Pancreas (tissue), 10 donors: ENCODE measurements at regions not wholly inside any gene's neighbourhood (a gene's known extent, or its start where the extent isn't known, plus 50 kb on each side); places are given as distances from the start of the nearest gene placed in this dataset.

ENCODE experiments used
- ATAC-seq, 4 donors: fragments of 200-7000 bp; cut with Tn5 transposase; one replicate each; pipeline versions ENCODE4 v1.8.0 to v1.9.1; 2020; ENCODE audit warnings: mild to moderate bottlenecking in 4 of 4, moderate library complexity in 4 of 4
- DNase-seq, 6 donors: peaks; one replicate each; pipeline ENCODE4 v3.0.0-alpha.2; 2020
- FAIRE-seq: peaks from 2 replicates; lab custom pipeline; 2012; peaks lifted over from hg19 to GRCh38; lab: Jason Lieb, UNC
- H3K27ac ChIP-seq, 4 donors: fragments of 200-600 bp; sonication (generic); 1 replicate in 3 of 4; 2 replicates in 1 of 4; pipeline versions ENCODE4 v1.5.0 to v1.8.0; 2020
- H3K27me3 ChIP-seq, 4 donors: fragments of 200-600 bp; one replicate each; pipeline ENCODE4 v1.8.0; 2021
- H3K36me3 ChIP-seq, 3 donors: fragments of 200-600 bp; sonication (generic) in 1 of 3; one replicate each; pipeline versions ENCODE4 v1.5.0 to v1.8.0; 2020 to 2021
- H3K4me1 ChIP-seq, 3 donors: fragments of 200-600 bp; one replicate each; pipeline ENCODE4 v1.8.0; 2021
- H3K4me3 ChIP-seq, 4 donors: fragments of 200-600 bp; sonication (generic) in 2 of 4; one replicate each; pipeline versions ENCODE4 v1.5.0 to v1.8.0; 2020 to 2021
- H3K9me3 ChIP-seq, 4 donors: fragments of 200-600 bp; one replicate each; pipeline ENCODE4 v1.8.0; 2021
- WGBS, 2 donors: extraction: QIAGEN DNeasy Blood & Tissue Kit; methylation state at CpG; one replicate each; pipeline ENCODE4 v1.1.7; 2013; 5-methylcytosine and 5-hydroxymethylcytosine counted together
- intact Hi-C, 3 donors: fragments of 100-400 bp; cut with DNase I; formaldehyde crosslinking; loops; one replicate each; pipeline versions ENCODE4 v1.11.1 to v1.14.2; 2022
- TF ChIP-seq, protein P1 (sequence below), 4 donors: fragments of 200-600 bp; sonication (generic) in 3 of 4; IDR thresholded peaks; one replicate each; pipeline versions ENCODE4 v1.5.0 to v1.8.0; 2021; ENCODE audit warnings: antibody characterized with exemption in 4 of 4
- donor health status: healthy with polysubstance abuse.
- donor health status: DM: no; HTN: no; CAD: no; lungs with moderate emphysema.
- donor health status: DM: no; HTN: no; CAD: no.
- donor health status: control.
- donor health status: control.
- donor health status: Bipolar disorder and iron deficiency.
- donor health status: DM: yes; HTN: yes; CAD: no.
- donor health status: DM: no; HTN: no; CAD: no.
- donor health status: DM: no; HTN: no; CAD: no.
- donor health status: DM: yes; HTN: yes; CAD: no.

DNA sequence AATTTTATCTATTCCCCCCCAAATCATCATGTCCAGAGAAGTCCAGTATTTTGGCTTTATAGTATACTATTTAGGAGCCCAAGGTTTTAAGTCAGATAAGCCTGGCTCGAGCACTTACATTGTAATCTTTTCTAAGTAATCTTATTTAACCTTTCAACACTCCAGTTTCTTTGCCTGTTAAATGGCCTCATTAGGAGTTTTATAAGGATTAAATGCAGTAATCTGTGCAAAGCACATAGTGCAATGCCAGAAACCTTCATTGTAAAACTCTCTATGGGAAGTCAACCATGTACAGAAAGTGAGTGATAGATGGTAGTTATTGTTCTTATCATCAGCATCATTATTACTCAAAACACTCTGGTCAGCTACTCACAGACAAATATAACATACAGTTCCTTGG, 1330.4 kb downstream of the SLC16A7 start:
- Histone ChIP-seq H3K27ac (no peak overlapping the region), H3K4me1 (no peaks in the 10 kb centered on the region), H3K4me3 (no peak overlapping the region), H3K9me3 (no peaks in the 10 kb centered on the region), H3K36me3 (no peaks in the 10 kb centered on the region), H3K27me3 (no peaks in the 10 kb centered on the region)
- ATAC-seq (no peak), DNase-seq (no peak), FAIRE-seq (no peak)
- TF ChIP-seq, protein P1, sequence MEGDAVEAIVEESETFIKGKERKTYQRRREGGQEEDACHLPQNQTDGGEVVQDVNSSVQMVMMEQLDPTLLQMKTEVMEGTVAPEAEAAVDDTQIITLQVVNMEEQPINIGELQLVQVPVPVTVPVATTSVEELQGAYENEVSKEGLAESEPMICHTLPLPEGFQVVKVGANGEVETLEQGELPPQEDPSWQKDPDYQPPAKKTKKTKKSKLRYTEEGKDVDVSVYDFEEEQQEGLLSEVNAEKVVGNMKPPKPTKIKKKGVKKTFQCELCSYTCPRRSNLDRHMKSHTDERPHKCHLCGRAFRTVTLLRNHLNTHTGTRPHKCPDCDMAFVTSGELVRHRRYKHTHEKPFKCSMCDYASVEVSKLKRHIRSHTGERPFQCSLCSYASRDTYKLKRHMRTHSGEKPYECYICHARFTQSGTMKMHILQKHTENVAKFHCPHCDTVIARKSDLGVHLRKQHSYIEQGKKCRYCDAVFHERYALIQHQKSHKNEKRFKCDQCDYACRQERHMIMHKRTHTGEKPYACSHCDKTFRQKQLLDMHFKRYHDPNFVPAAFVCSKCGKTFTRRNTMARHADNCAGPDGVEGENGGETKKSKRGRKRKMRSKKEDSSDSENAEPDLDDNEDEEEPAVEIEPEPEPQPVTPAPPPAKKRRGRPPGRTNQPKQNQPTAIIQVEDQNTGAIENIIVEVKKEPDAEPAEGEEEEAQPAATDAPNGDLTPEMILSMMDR (IDR thresholded peaks at IDR 0.05), result no peak
- WGBS, 2 donors, result 22 to 29% methylated on average over 1 of the region's 1 CpG
- intact Hi-C loops, result no loop called here

DNA sequence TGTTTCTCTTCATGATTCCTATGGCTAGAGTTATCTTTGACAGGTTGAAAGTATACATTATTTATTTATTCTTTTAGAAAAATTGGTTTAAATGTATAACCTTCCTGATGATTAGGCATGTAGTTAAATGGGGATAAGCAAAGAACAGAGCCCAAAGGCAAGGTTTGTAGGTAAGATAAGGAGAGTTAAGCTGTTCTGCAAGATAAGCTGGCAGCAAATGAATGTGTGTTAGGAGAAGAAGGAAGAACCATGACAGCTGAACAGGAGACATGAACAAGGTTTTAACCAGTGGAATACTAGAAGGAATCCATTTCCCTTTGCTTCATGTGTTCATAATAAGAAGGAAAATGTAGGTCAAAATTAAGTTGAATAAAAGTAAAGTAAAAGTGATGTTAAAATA, 1330.1 kb upstream of the USP15 start:
- DNase-seq (no peak), FAIRE-seq (no peak), ATAC-seq (no peak)
- Histone ChIP-seq H3K27ac (no peak overlapping the region), H3K9me3 (no peaks in the 10 kb centered on the region), H3K36me3 (no peaks in the 10 kb centered on the region), H3K27me3 (no peaks in the 10 kb centered on the region), H3K4me3 (no peak overlapping the region), H3K4me1 (no peaks in the 10 kb centered on the region)
- intact Hi-C loops, result no loop called here
- TF ChIP-seq, protein P1 (IDR thresholded peaks at IDR 0.05), result no peak

DNA sequence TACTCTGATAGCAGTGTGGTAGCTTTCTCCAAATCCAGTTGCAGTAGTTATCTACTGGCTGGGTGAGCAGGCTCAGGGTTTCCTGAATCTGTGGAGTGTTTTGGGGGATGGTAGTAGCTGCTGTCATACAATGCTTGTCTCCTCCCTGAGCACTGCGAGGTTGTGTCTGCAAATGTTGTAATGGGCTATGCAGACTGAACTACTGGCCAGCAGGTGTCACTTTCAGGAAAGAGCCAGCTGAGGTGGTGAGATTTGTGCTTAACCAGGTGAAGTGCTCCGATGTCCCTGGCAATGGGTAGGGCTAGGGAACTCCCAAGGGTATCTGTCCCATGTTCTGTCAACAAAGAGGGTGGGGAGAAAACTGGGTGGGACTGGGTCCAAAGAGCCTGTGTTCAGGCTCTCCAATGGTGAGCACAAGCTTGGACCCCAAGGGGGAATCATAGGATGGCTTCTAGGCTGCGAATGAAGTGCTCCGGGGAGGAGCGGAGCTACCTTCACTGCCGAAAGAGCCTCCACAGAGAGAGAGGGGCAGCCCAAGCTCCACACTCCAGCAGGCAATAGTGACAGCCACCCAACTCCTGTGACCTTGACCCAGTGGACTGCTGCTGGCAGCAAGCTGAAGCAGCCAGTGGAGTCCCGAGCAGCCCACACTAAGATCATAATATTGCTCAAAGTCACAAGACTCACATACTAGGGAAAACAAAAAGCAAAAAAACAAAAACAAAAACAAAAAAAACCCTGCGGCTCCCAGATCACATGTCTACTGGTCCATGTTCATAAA, 1324.0 kb upstream of the USP15 start:
- 74 to 87% methylated on average over 8 of the region's 8 CpGs for WGBS, 2 donors
- ATAC-seq (no peak), DNase-seq (no peak), FAIRE-seq (no peak)
- intact Hi-C loops, result no loop called here
- Histone ChIP-seq H3K4me3 (no peak overlapping the region), H3K9me3 (no peaks in the 10 kb centered on the region), H3K27me3 (no peaks in the 10 kb centered on the region), H3K27ac (no peak overlapping the region), H3K4me1 (no peaks in the 10 kb centered on the region), H3K36me3 (no peaks in the 10 kb centered on the region)
- TF ChIP-seq, protein P1 (IDR thresholded peaks at IDR 0.05), result no peak

DNA sequence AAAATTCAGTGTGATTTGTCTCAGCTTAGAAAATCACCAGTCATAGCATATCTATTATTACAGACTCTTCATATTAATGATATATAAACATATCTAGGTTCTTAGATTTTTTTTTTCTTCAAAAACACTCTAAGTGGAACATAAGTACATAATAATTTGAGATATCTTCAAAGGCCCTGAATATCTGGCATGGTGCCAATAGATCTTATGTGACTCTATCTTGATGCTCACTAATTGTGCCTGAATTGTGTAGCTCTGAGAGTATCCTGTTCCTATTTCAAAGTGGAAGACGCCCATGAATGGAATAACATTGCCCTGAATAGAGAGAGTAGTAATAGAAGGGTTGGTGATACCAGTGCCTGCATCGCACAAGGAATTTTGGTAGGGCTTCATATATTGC, 1312.7 kb upstream of the USP15 start:
- TF ChIP-seq, protein P1 (IDR thresholded peaks at IDR 0.05), result no peak

DNA sequence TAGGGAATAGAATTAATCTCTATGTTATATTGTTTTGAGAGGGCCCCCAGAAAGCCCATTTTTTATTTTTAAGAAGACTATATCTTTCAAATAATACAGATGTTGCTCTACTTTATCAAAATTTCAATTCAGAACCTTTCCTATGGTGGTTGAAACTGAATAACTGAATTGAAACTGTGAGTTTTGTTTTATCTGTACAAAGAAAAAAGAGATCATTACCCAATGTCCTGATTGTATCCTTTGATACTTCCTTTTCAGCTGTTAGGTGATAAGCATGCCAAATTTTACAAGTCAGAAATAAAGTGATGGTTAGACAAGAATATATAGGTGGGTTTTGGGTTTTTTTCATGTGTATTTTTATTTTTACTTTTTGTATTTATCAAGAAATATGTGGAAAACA, 1293.1 kb upstream of the USP15 start:
- no peaks in the 10 kb centered on the region for H3K36me3 ChIP-seq
- DNase-seq (no peak), FAIRE-seq (no peak), ATAC-seq (no peak)
- H3K4me1 ChIP-seq, result no peaks in the 10 kb centered on the region
- TF ChIP-seq, protein P1 (IDR thresholded peaks at IDR 0.05), result no peak
- H3K9me3 ChIP-seq, result no peaks in the 10 kb centered on the region
- H3K4me3 ChIP-seq, result no peak overlapping the region
- no peaks in the 10 kb centered on the region for H3K27me3 ChIP-seq
- intact Hi-C loops, result no loop called here
- H3K27ac ChIP-seq, result no peak overlapping the region

More for the DNA sequence above, 1312.7 kb upstream of the USP15 start:
- no peak overlapping the region for H3K4me3 ChIP-seq
- H3K36me3 ChIP-seq, result no peaks in the 10 kb centered on the region
- 80 to 93% methylated on average over 2 of the region's 2 CpGs for WGBS, 2 donors
- DNase-seq (no peak), ATAC-seq (no peak), FAIRE-seq (no peak)
- H3K27me3 ChIP-seq, result no peaks in the 10 kb centered on the region
- intact Hi-C loops, result no loop called here
- H3K4me1 ChIP-seq, result no peaks in the 10 kb centered on the region
- H3K27ac ChIP-seq, result no peak overlapping the region
- no peaks in the 10 kb centered on the region for H3K9me3 ChIP-seq
